ENCODE measurements at regions not wholly inside any gene's neighbourhood (a gene's known extent, or its start where the extent isn't known, plus 50 kb on each side); places are given as distances from the start of the nearest gene placed in this dataset.

DNA sequence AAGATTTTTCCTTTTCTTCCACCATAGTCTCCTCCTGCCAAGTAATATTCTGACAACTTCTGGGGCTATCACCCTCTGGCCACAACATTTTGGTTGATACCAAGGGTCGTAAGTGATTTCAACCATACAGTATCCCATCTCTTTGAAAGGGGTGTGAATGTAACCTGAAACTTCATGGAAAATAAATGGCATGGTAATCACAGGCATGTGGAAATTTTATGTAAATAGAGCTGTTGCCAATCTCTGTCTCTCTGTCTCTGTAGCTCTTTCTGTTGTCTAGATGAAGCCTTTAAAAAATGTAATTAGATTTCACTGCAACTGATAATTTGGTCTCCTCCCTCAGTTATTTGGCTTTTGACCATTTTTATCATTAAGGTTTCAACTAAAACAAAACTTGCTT lies 125.6 kb upstream of the RPRM start:
- in situ Hi-C loops (cut with MboI; ENCODE audit: low pct_unique_long_range_greater_than_20kb, low sequenced_read_pairs, unreplicated experiment), result no loop called here
- DNase-seq (ENCODE audit: low spot score), result no peak
- TF ChIP-seq, protein P1, sequence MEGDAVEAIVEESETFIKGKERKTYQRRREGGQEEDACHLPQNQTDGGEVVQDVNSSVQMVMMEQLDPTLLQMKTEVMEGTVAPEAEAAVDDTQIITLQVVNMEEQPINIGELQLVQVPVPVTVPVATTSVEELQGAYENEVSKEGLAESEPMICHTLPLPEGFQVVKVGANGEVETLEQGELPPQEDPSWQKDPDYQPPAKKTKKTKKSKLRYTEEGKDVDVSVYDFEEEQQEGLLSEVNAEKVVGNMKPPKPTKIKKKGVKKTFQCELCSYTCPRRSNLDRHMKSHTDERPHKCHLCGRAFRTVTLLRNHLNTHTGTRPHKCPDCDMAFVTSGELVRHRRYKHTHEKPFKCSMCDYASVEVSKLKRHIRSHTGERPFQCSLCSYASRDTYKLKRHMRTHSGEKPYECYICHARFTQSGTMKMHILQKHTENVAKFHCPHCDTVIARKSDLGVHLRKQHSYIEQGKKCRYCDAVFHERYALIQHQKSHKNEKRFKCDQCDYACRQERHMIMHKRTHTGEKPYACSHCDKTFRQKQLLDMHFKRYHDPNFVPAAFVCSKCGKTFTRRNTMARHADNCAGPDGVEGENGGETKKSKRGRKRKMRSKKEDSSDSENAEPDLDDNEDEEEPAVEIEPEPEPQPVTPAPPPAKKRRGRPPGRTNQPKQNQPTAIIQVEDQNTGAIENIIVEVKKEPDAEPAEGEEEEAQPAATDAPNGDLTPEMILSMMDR (IDR thresholded peaks at IDR 0.05; ENCODE audit: extremely low read depth, insufficient read depth, missing control alignments), result no peak

DNA sequence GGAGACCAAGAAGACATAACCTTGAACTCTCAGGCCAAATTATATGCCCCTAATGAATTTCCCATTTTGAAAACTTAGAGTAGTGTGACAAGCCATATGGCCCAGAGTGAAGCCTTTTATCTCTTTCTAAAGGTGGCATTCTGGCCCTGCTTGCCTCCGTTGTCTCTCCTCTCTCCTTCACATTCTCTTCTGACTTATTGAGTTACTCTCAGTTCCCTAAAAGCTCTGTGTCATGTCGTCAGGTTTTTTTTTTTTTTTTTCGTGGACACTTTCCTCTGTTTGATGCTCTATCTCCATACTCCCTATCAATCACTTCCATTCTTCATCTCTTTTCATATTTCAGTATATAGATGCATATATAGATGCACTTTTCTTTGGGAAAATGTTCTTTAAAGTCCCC lies 128.1 kb upstream of the RPRM start:
- in situ Hi-C loops (cut with MboI; ENCODE audit: low pct_unique_long_range_greater_than_20kb, low sequenced_read_pairs, unreplicated experiment), result no loop called here
- DNase-seq (ENCODE audit: low spot score), result no peak
- TF ChIP-seq, protein P1 (IDR thresholded peaks at IDR 0.05; ENCODE audit: extremely low read depth, insufficient read depth, missing control alignments), result no peak

DNA sequence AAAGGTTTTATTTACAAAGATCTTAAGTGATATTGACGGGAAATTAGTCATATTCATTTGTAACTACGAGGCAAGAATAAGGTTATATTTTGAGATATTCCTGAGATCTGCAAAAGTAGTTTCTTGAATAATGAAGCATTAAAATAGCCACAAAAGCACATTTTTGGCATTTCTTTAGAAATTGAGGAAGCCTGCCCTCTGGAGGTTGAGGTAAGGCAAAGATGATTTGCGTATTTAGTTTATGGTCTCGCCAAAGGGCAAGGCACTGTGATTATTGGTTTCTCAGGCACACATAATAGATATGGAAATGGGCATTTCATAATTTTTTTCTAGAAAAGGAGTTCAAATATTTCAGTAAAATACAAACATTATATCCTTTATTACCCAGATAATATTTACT lies 143.7 kb upstream of the RPRM start:
- DNase-seq (ENCODE audit: low spot score), result no peak
- TF ChIP-seq, protein P1 (IDR thresholded peaks at IDR 0.05; ENCODE audit: extremely low read depth, insufficient read depth, missing control alignments), result no peak
- in situ Hi-C loops (cut with MboI; ENCODE audit: low pct_unique_long_range_greater_than_20kb, low sequenced_read_pairs, unreplicated experiment), result no loop called here

DNA sequence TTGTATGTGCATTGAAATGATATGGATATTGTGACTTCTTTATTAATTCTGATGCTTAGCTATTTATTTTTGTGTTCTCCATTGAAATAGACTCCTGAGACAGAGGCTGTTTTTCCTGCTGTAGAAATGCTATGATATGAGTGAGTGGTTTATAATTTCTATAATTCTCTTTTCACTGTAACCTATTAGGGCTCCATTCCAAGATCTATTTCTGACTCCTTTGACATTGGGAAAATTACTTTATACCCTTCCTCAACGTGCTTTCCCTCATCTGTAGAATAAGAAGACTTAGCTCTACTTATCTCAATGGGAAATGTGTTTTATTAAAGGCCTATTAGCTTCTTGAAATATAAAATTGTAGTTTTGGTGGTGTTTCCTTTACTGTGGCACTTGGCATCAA lies 144.5 kb upstream of the RPRM start:
- in situ Hi-C loops (cut with MboI; ENCODE audit: low pct_unique_long_range_greater_than_20kb, low sequenced_read_pairs, unreplicated experiment), result no loop called here
- DNase-seq (ENCODE audit: low spot score), result no peak
- TF ChIP-seq, protein P1 (IDR thresholded peaks at IDR 0.05; ENCODE audit: extremely low read depth, insufficient read depth, missing control alignments), result no peak

DNA sequence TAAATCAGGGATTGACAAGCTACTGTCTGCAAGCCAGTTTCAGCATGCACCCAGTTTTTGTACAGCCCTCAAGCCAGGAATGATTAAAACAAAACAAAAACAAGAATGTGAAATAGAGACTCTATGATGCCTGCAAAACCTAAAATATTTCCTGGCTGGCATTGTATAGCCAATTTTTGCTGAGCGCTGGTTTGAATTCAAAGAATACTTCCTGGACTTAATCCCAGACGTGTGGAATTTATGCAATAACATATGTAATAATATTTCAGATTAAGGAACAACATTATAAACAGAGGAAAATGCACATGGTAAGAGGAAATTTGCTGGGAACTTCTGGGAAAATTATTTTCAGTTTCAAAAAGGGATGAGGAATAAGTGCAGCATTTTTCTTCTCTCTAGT lies 148.1 kb upstream of the RPRM start:
- in situ Hi-C loops (cut with MboI; ENCODE audit: low pct_unique_long_range_greater_than_20kb, low sequenced_read_pairs, unreplicated experiment), result no loop called here
- DNase-seq (ENCODE audit: low spot score), result no peak
- TF ChIP-seq, protein P1 (IDR thresholded peaks at IDR 0.05; ENCODE audit: extremely low read depth, insufficient read depth, missing control alignments), result no peak

DNA sequence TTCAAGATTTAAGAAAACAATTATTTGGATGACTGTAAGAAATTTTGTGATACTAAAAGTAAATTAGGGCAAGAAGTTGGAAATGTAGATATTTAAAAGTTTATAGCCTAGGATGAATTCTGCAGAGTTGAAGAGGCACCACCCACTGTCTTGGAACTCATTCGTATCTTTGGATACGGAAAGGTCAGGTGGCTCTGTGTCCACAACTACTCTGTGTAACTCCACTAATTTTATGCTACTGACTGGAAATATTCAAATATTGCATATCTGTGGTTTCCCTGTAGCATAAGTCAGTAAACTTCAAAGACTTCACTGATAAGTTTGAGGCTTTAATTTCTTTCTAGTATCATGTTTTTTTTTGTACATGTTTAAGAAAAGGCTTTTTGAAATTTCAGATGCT lies 156.9 kb upstream of the RPRM start:
- TF ChIP-seq, protein P1 (IDR thresholded peaks at IDR 0.05; ENCODE audit: extremely low read depth, insufficient read depth, missing control alignments), result no peak
- in situ Hi-C loops (cut with MboI; ENCODE audit: low pct_unique_long_range_greater_than_20kb, low sequenced_read_pairs, unreplicated experiment), result no loop called here
- DNase-seq (ENCODE audit: low spot score), result no peak

DNA sequence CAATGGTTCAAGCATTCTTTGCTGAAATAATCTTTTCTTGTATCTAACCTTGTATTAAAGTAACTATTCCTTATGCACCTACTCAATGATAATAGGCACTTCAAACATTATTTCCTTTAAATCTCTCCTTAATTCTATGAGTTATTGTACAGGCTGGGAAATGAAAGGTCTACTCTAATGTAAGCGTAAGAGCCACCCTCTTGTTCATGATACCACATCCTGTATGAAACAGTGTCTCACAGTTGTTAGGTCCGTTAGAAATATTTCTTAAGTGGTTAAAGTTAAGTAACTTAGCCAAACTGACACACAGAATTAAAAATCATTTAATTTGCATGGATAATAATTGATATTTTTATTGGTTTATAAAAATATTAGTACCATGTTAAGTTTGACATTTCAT lies 162.5 kb upstream of the RPRM start:
- no peak for DNase-seq (ENCODE audit: low spot score)
- in situ Hi-C loops (cut with MboI; ENCODE audit: low pct_unique_long_range_greater_than_20kb, low sequenced_read_pairs, unreplicated experiment), result no loop called here
- TF ChIP-seq, protein P1 (IDR thresholded peaks at IDR 0.05; ENCODE audit: extremely low read depth, insufficient read depth, missing control alignments), result no peak

Data from GM13977 (cell line).